NB4 (cell line): ENCODE measurements at regions not wholly inside any gene's neighbourhood (a gene's known extent, or its start where the extent isn't known, plus 50 kb on each side); places are given as distances from the start of the nearest gene placed in this dataset.

ENCODE experiments used
- MYC ChIP-seq: IDR thresholded peaks from 2 replicates; pipeline ENCODE4 v1.6.1; 2011; ENCODE audit warnings: low read depth, low read length
- POLR2A ChIP-seq: IDR thresholded peaks from 2 replicates; pipeline ENCODE4 v1.6.1; 2011; ENCODE audit warnings: mild to moderate bottlenecking; ENCODE audit not compliant: insufficient read length; ENCODE audit errors: extremely low read depth
- TF ChIP-seq, protein P1 (sequence below): IDR thresholded peaks from one replicate; pipeline ENCODE4 v1.5.1; 2012; ENCODE audit warnings: low read depth, low read length
- TF ChIP-seq, protein P2 (sequence below): IDR thresholded peaks from 2 replicates; pipeline ENCODE4 v1.6.1; 2011; ENCODE audit warnings: low read depth, low read length

DNA sequence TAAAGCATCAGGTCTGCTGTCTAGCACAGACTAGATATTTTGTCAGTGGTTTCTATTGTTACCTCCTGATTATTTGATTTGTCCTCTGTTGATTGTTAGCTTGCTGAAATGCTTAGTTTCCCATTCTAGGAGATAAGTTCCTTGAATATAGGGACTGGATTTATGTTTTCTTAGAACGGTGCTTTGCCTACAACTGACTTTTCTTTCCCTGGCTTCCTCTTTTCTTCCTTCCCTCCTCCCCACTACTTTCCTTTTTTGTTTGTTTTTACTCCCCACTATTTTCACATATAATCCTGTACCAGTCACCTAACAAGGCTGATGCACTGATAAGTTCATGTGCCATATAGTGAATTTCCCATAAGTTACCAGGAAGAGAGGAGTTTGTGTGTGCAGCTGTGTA is 58.5 kb upstream of the METAP2 start:
- TF ChIP-seq, protein P1, sequence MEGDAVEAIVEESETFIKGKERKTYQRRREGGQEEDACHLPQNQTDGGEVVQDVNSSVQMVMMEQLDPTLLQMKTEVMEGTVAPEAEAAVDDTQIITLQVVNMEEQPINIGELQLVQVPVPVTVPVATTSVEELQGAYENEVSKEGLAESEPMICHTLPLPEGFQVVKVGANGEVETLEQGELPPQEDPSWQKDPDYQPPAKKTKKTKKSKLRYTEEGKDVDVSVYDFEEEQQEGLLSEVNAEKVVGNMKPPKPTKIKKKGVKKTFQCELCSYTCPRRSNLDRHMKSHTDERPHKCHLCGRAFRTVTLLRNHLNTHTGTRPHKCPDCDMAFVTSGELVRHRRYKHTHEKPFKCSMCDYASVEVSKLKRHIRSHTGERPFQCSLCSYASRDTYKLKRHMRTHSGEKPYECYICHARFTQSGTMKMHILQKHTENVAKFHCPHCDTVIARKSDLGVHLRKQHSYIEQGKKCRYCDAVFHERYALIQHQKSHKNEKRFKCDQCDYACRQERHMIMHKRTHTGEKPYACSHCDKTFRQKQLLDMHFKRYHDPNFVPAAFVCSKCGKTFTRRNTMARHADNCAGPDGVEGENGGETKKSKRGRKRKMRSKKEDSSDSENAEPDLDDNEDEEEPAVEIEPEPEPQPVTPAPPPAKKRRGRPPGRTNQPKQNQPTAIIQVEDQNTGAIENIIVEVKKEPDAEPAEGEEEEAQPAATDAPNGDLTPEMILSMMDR: no peak
- no peak for TF ChIP-seq POLR2A
- TF ChIP-seq, protein P2, sequence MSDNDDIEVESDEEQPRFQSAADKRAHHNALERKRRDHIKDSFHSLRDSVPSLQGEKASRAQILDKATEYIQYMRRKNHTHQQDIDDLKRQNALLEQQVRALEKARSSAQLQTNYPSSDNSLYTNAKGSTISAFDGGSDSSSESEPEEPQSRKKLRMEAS: no peak
- TF ChIP-seq MYC: no peak
